Panc1 (cell line): ENCODE measurements at regions not wholly inside any gene's neighbourhood (a gene's known extent, or its start where the extent isn't known, plus 50 kb on each side); places are given as distances from the start of the nearest gene placed in this dataset.

Source experiments
- ATAC-seq: fragments of 200-7000 bp; cut with Tn5 transposase; 2 replicates; pipeline ENCODE4 v1.9.1; 2020; ENCODE audit warnings: mild to moderate bottlenecking, moderate library complexity
- BruUV-seq: library from RNA; stranded (reverse); fragments of 400-500 nt; replicated peaks from 2 replicates; lab custom pipeline; 2021; lab: Mats Ljungman, UMichigan
- CTCF ChIA-PET: fragments of 300-600 bp; sonication (Branson Sonifier 250); formaldehyde crosslinking; loops from one replicate; lab custom pipeline; 2022; ENCODE audit warnings: antibody characterized with exemption; lab: Charles Lee
- POLR2A ChIA-PET: fragments of 300-600 bp; sonication (Branson Sonifier 250); formaldehyde crosslinking; loops from one replicate; lab custom pipeline; 2022; ENCODE audit warnings: antibody characterized with exemption; lab: Charles Lee
- DNase-seq: peaks from one replicate; pipeline ENCODE4 v3.0.0-alpha.2; 2010; ENCODE audit warnings: low read depth, low spot score
- H3K27ac ChIP-seq: 2 replicates; pipeline ENCODE4 v1.5.1; 2011; ENCODE audit warnings: mild to moderate bottlenecking, low read length, inconsistent platforms
- H3K27me3 ChIP-seq: fragments of 200-500 bp; sonication (Bioruptor generic); 2 replicates; pipeline ENCODE4 v1.6.0; 2014; ENCODE audit warnings: low read length, inconsistent platforms; ENCODE audit not compliant: control insufficient read depth, insufficient read depth
- H3K36me3 ChIP-seq: fragments of 200-500 bp; sonication (Bioruptor generic); 2 replicates; pipeline ENCODE4 v1.5.1; 2014; ENCODE audit warnings: inconsistent platforms, mild to moderate bottlenecking, low read length, moderate library complexity; ENCODE audit not compliant: control insufficient read depth, insufficient read depth
- H3K4me1 ChIP-seq: 2 replicates; pipeline ENCODE4 v1.5.1; 2011; ENCODE audit warnings: inconsistent platforms, mild to moderate bottlenecking, low read length, moderate library complexity; ENCODE audit not compliant: control insufficient read depth, insufficient read depth
- H3K4me3 ChIP-seq, 2 experiments: 2 replicates each; pipeline ENCODE4 v1.5.1; 2011 to 2012; ENCODE audit warnings: low read depth in 2 of 2, low read length in 2 of 2, mild to moderate bottlenecking in 2 of 2, inconsistent platforms in 1 of 2, moderate library complexity in 1 of 2
- H3K9me3 ChIP-seq: fragments of 200-500 bp; sonication (Bioruptor generic); 2 replicates; pipeline ENCODE4 v1.5.1; 2014; ENCODE audit warnings: low read depth, mild to moderate bottlenecking, inconsistent platforms, low read length, moderate library complexity; ENCODE audit not compliant: control insufficient read depth, insufficient read depth
- POLR2AphosphoS5 ChIP-seq: IDR thresholded peaks from 2 replicates; pipeline ENCODE4 v1.6.1; 2012; ENCODE audit warnings: mild to moderate bottlenecking, low read depth, low read length, moderate library complexity
- SIN3A ChIP-seq: IDR thresholded peaks from 2 replicates; pipeline ENCODE4 v1.6.1; 2012; ENCODE audit warnings: low read depth, mild to moderate bottlenecking, low read length, moderate library complexity, borderline replicate concordance; ENCODE audit not compliant: insufficient read depth
- TCF7L2 ChIP-seq: IDR thresholded peaks from 2 replicates; pipeline ENCODE4 v1.6.1; 2011; ENCODE audit warnings: mild to moderate bottlenecking, low read depth, low read length, inconsistent platforms
- in situ Hi-C: cut with HindIII; loops from 2 replicates; pipeline ENCODE4 v1.10.0; 2016; ENCODE audit warnings: low sequenced_read_pairs, low pct_unique_long_range_greater_than_20kb
- intact Hi-C: fragments of 100-400 bp; cut with micrococcal nuclease; formaldehyde crosslinking; loops from one replicate; pipeline ENCODE4 v1.10.0; 2022; ENCODE audit not compliant: unreplicated experiment
- TF ChIP-seq, protein P1 (sequence below), 2 experiments: IDR thresholded peaks; 2 replicates each; pipeline ENCODE4 v1.6.1; 2011 to 2012; ENCODE audit warnings: low read depth in 2 of 2, control low read depth in 1 of 2, low read length in 1 of 2, mild to moderate bottlenecking in 1 of 2, moderate library complexity in 1 of 2; ENCODE audit not compliant: insufficient read depth in 1 of 2
- TF ChIP-seq, protein P2 (sequence below): fragments of 450-650 bp; IDR thresholded peaks from 2 replicates; pipeline ENCODE4 v1.5.1; 2017; ENCODE audit warnings: mild to moderate bottlenecking

DNA sequence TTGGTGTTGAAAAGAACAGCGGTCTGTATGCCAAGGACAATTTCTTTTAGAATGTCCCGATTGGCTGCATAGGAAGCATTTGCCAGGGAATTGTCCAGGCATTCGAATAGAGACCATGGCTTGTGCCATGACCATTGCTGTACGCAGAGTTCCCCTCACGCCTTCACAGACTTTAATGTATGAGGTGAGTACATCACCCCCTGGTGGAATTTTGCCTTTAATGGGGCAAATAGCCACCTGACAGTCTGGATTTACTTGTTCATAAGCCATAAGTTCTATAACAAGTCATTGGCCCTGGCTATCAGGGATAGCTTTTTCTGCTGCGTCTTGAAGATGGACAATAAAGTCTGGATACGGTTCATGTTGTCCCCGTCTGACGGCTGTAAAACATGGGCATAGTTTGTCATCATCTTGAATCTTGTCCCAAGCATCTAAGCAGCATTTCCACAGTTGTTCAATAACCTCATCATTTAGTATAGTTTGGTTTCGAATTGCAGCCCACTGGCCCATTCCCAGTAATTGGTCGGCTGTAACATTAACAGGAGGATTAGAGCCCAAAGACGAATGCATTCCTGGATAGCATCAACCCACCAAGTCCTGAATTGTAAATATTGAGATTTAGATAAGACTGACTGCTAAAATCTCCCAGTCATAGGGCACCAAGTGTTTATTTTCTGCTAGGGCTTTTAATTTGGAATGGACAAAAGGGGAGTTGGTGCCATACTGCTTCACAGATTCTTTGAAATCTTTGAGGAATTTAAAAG is 67.7 kb upstream of the ARL4D start:
- no peaks in the 10 kb centered on the region for H3K27me3 ChIP-seq
- ChIA-PET CTCF (no interaction called here), POLR2A (no interaction called here)
- no peak for ATAC-seq
- TF ChIP-seq TCF7L2, result no peak
- TF ChIP-seq POLR2AphosphoS5, result no peak
- TF ChIP-seq, protein P1, sequence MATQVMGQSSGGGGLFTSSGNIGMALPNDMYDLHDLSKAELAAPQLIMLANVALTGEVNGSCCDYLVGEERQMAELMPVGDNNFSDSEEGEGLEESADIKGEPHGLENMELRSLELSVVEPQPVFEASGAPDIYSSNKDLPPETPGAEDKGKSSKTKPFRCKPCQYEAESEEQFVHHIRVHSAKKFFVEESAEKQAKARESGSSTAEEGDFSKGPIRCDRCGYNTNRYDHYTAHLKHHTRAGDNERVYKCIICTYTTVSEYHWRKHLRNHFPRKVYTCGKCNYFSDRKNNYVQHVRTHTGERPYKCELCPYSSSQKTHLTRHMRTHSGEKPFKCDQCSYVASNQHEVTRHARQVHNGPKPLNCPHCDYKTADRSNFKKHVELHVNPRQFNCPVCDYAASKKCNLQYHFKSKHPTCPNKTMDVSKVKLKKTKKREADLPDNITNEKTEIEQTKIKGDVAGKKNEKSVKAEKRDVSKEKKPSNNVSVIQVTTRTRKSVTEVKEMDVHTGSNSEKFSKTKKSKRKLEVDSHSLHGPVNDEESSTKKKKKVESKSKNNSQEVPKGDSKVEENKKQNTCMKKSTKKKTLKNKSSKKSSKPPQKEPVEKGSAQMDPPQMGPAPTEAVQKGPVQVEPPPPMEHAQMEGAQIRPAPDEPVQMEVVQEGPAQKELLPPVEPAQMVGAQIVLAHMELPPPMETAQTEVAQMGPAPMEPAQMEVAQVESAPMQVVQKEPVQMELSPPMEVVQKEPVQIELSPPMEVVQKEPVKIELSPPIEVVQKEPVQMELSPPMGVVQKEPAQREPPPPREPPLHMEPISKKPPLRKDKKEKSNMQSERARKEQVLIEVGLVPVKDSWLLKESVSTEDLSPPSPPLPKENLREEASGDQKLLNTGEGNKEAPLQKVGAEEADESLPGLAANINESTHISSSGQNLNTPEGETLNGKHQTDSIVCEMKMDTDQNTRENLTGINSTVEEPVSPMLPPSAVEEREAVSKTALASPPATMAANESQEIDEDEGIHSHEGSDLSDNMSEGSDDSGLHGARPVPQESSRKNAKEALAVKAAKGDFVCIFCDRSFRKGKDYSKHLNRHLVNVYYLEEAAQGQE (IDR thresholded peaks at IDR 0.05; ENCODE audit: insufficient read depth in 1 of 2, low read depth in 2 of 2, low read length in 1 of 2), result no peak
- TF ChIP-seq, protein P2, sequence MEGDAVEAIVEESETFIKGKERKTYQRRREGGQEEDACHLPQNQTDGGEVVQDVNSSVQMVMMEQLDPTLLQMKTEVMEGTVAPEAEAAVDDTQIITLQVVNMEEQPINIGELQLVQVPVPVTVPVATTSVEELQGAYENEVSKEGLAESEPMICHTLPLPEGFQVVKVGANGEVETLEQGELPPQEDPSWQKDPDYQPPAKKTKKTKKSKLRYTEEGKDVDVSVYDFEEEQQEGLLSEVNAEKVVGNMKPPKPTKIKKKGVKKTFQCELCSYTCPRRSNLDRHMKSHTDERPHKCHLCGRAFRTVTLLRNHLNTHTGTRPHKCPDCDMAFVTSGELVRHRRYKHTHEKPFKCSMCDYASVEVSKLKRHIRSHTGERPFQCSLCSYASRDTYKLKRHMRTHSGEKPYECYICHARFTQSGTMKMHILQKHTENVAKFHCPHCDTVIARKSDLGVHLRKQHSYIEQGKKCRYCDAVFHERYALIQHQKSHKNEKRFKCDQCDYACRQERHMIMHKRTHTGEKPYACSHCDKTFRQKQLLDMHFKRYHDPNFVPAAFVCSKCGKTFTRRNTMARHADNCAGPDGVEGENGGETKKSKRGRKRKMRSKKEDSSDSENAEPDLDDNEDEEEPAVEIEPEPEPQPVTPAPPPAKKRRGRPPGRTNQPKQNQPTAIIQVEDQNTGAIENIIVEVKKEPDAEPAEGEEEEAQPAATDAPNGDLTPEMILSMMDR, result no peak; the same call in 1 of the 2 replicates
- no peak for TF ChIP-seq SIN3A
- intact Hi-C loops, result no loop called here
- no peak overlapping the region for H3K4me3 ChIP-seq
- H3K4me1 ChIP-seq, result peaks cover 4% of the 10 kb centered on the region; the same call in 1 of the 2 replicates
- no TSS peak for BruUV-seq
- no peak overlapping the region for H3K27ac ChIP-seq
- in situ Hi-C loops, result no loop called here
- no peaks in the 10 kb centered on the region for H3K9me3 ChIP-seq
- DNase-seq, result no peak
- no peaks in the 10 kb centered on the region for H3K36me3 ChIP-seq

- Histone ChIP-seq H3K4me1 (peaks cover 4% of the 10 kb centered on the region; the same call in 1 of the 2 replicates), H3K27me3 (no peaks in the 10 kb centered on the region), H3K27ac (no peak overlapping the region), H3K4me3 (no peak overlapping the region), H3K9me3 (no peaks in the 10 kb centered on the region), H3K36me3 (no peaks in the 10 kb centered on the region)
- no TSS peak for BruUV-seq
- ATAC-seq (no peak), DNase-seq (no peak)
- intact Hi-C loops (no loop called here), in situ Hi-C loops (no loop called here)
- ChIA-PET CTCF (no interaction called here), POLR2A (no interaction called here)
- TF ChIP-seq, protein P2, result no peak
- TF ChIP-seq SIN3A (no peak), TCF7L2 (no peak), POLR2AphosphoS5 (no peak)
- TF ChIP-seq, protein P1 (IDR thresholded peaks at IDR 0.05; ENCODE audit: insufficient read depth in 1 of 2, low read depth in 2 of 2, low read length in 1 of 2), result no peak
These were observed 69.6 kb upstream of the ARL4D start for GRCh38 chr17:43329183-43329582.
